GM06990 (cell line): ENCODE measurements at regions not wholly inside any gene's neighbourhood (a gene's known extent, or its start where the extent isn't known, plus 50 kb on each side); places are given as distances from the start of the nearest gene placed in this dataset.

Source experiments
- DNase-seq: peaks from one replicate; pipeline ENCODE4 v3.0.0-alpha.2; 2011; ENCODE audit not compliant: insufficient read length; ENCODE audit errors: extremely low read depth
- H3K27me3 ChIP-seq: replicated peaks from 2 replicates; pipeline ENCODE4 v1.6.0; 2011; ENCODE audit warnings: low read length; ENCODE audit not compliant: control insufficient read depth, insufficient read depth
- H3K36me3 ChIP-seq: 2 replicates; pipeline ENCODE4 v1.5.1; 2011; ENCODE audit warnings: low read length; ENCODE audit not compliant: control insufficient read depth, insufficient read depth
- H3K4me3 ChIP-seq: replicated peaks from 2 replicates; pipeline ENCODE4 v1.5.1; 2011; ENCODE audit warnings: low read depth, mild to moderate bottlenecking, control low read depth, low read length
- CTCF ChIP-seq: IDR thresholded peaks from 2 replicates; pipeline ENCODE4 v1.5.1; 2011; ENCODE audit warnings: low read length, control low read depth, mild to moderate bottlenecking, inconsistent platforms; ENCODE audit not compliant: insufficient read depth, poor library complexity, severe bottlenecking

- TF ChIP-seq CTCF = no peak
- Histone ChIP-seq H3K27me3 (no peaks in the 10 kb centered on the region), H3K36me3 (no peaks in the 10 kb centered on the region), H3K4me3 (no peak overlapping the region)
- no peak for DNase-seq
Measured at GRCh38 chr1:5365751-5366150, 626.5 kb downstream of the NPHP4 start.

- no peak for DNase-seq
- Histone ChIP-seq H3K27me3 (no peaks in the 10 kb centered on the region), H3K4me3 (no peak overlapping the region), H3K36me3 (no peaks in the 10 kb centered on the region)
- TF ChIP-seq CTCF = no peak
Measured at GRCh38 chr1:5364591-5364990, 627.6 kb downstream of the NPHP4 start.

GRCh38 chr1:5354681-5355080, 637.5 kb downstream of the NPHP4 start:
- TF ChIP-seq CTCF = no peak
- H3K27me3 ChIP-seq = no peaks in the 10 kb centered on the region
- no peak overlapping the region for H3K4me3 ChIP-seq
- DNase-seq = no peak
- no peaks in the 10 kb centered on the region for H3K36me3 ChIP-seq

GRCh38 chr1:5351366-5351765, 640.9 kb downstream of the NPHP4 start:
- no peak for TF ChIP-seq CTCF
- DNase-seq = no peak
- H3K27me3 ChIP-seq = no peaks in the 10 kb centered on the region
- no peaks in the 10 kb centered on the region for H3K36me3 ChIP-seq
- no peak overlapping the region for H3K4me3 ChIP-seq

- H3K27me3 ChIP-seq = no peaks in the 10 kb centered on the region
- DNase-seq = no peak
Measured at GRCh38 chr1:5349526-5349925, 642.7 kb downstream of the NPHP4 start.

More at GRCh38 chr1:5349526-5349925, 642.7 kb downstream of the NPHP4 start:
- H3K4me3 ChIP-seq = no peak overlapping the region
- no peaks in the 10 kb centered on the region for H3K36me3 ChIP-seq
- TF ChIP-seq CTCF = no peak
